ENCODE measurements at regions not wholly inside any gene's neighbourhood (a gene's known extent, or its start where the extent isn't known, plus 50 kb on each side); places are given as distances from the start of the nearest gene placed in this dataset.

GRCh38 chr1:195761104-195761503, 847.1 kb downstream of the KCNT2 start:
- peaks cover 0 to 4% (median 0%) of the 10 kb centered on the region in 4 donors for H3K9me3 ChIP-seq (ENCODE audit: control insufficient read depth in 4 of 4, insufficient read depth in 3 of 4, low read length in 3 of 4)
- no peaks in the 10 kb centered on the region for H3K36me3 ChIP-seq (ENCODE audit: control insufficient read depth in 4 of 4, insufficient read depth in 4 of 4, low read length in 4 of 4)
- no peak overlapping the region for H3K9ac ChIP-seq (ENCODE audit: insufficient read depth in 1 of 2, low read length in 2 of 2)
- H3K27me3 ChIP-seq (ENCODE audit: control insufficient read depth in 3 of 3, insufficient read depth in 3 of 3, low read length in 2 of 3): no peaks in the 10 kb centered on the region
- no peak overlapping the region for H3K27ac ChIP-seq (ENCODE audit: low read depth in 1 of 2, low read length in 1 of 2)
- TF ChIP-seq, protein P1, sequence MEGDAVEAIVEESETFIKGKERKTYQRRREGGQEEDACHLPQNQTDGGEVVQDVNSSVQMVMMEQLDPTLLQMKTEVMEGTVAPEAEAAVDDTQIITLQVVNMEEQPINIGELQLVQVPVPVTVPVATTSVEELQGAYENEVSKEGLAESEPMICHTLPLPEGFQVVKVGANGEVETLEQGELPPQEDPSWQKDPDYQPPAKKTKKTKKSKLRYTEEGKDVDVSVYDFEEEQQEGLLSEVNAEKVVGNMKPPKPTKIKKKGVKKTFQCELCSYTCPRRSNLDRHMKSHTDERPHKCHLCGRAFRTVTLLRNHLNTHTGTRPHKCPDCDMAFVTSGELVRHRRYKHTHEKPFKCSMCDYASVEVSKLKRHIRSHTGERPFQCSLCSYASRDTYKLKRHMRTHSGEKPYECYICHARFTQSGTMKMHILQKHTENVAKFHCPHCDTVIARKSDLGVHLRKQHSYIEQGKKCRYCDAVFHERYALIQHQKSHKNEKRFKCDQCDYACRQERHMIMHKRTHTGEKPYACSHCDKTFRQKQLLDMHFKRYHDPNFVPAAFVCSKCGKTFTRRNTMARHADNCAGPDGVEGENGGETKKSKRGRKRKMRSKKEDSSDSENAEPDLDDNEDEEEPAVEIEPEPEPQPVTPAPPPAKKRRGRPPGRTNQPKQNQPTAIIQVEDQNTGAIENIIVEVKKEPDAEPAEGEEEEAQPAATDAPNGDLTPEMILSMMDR (IDR thresholded peaks at IDR 0.05; ENCODE audit: control extremely low read depth, extremely low read depth): no peak
- H3K4me3 ChIP-seq: no peak overlapping the region
- ATAC-seq (ENCODE audit: insufficient read depth, low FRiP score) (no peak), DNase-seq (no peak)
- no peaks in the 10 kb centered on the region for H3K4me1 ChIP-seq (ENCODE audit: control insufficient read depth in 5 of 5, insufficient read depth in 5 of 5, low read length in 5 of 5)

DNA sequence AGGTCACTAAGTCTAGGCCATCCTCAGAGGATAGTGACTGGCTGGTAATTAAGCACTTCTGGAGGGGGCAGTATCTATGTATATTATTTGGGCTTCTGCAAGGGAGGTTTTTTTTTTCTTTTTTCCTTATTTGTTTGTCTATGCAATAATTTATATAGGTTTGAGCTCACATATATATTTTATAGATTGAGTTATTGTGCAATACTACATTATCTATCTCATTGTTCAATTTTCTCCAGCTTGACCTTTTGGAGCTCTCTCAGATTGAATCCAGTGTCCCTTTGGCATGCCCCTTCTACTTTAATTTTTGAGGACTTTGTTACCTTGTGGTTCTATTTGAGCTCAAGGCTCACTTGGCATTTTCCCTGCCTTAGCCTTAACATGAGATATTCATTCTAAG, 852.1 kb downstream of the KCNT2 start:
- Histone ChIP-seq H3K36me3 (ENCODE audit: control insufficient read depth in 4 of 4, insufficient read depth in 4 of 4, low read length in 4 of 4) (no peaks in the 10 kb centered on the region), H3K27ac (ENCODE audit: low read depth in 1 of 2, low read length in 1 of 2) (no peak overlapping the region), H3K4me1 (ENCODE audit: control insufficient read depth in 5 of 5, insufficient read depth in 5 of 5, low read length in 5 of 5) (no peaks in the 10 kb centered on the region), H3K9me3 (ENCODE audit: control insufficient read depth in 4 of 4, insufficient read depth in 3 of 4, low read length in 3 of 4) (no peaks in the 10 kb centered on the region), H3K27me3 (ENCODE audit: control insufficient read depth in 3 of 3, insufficient read depth in 3 of 3, low read length in 2 of 3) (no peaks in the 10 kb centered on the region), H3K9ac (ENCODE audit: insufficient read depth in 1 of 2, low read length in 2 of 2) (no peak overlapping the region), H3K4me3 (no peak overlapping the region)
- TF ChIP-seq, protein P1 (IDR thresholded peaks at IDR 0.05; ENCODE audit: control extremely low read depth, extremely low read depth): no peak
- ATAC-seq (ENCODE audit: insufficient read depth, low FRiP score): no peak
- DNase-seq: no peak

GRCh38 chr1:195754874-195755273, 853.4 kb downstream of the KCNT2 start:
- 62 to 67% methylated on average over 1 of the region's 1 CpG for WGBS, 2 donors
- Histone ChIP-seq H3K9ac (ENCODE audit: insufficient read depth in 1 of 2, low read length in 2 of 2) (no peak overlapping the region), H3K36me3 (ENCODE audit: control insufficient read depth in 4 of 4, insufficient read depth in 4 of 4, low read length in 4 of 4) (no peaks in the 10 kb centered on the region), H3K4me1 (ENCODE audit: control insufficient read depth in 5 of 5, insufficient read depth in 5 of 5, low read length in 5 of 5) (no peaks in the 10 kb centered on the region), H3K9me3 (ENCODE audit: control insufficient read depth in 4 of 4, insufficient read depth in 3 of 4, low read length in 3 of 4) (no peaks in the 10 kb centered on the region), H3K27ac (ENCODE audit: low read depth in 1 of 2, low read length in 1 of 2) (no peak overlapping the region), H3K4me3 (no peak overlapping the region), H3K27me3 (ENCODE audit: control insufficient read depth in 3 of 3, insufficient read depth in 3 of 3, low read length in 2 of 3) (no peaks in the 10 kb centered on the region)
- DNase-seq (no peak), ATAC-seq (ENCODE audit: insufficient read depth, low FRiP score) (no peak)
- TF ChIP-seq, protein P1 (IDR thresholded peaks at IDR 0.05; ENCODE audit: control extremely low read depth, extremely low read depth): no peak

DNA sequence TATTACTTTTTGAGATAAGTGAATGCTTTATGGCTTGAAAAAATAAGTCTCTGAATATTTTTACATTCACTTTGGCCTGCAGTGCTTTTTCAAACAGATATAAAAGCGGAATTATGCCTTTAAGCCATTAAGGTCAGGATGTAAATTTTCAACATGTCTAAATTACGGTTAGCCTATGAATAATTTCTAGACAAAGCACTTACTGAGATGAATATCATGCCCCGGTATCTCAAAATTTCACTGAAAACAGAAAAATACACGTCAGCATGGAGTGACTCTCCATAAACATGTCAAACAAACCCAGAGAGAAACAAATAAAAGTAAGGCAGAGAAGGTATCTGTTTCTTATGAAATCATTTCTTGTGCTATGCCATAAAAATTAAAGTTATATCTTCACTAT, 853.9 kb downstream of the KCNT2 start:
- no peaks in the 10 kb centered on the region for H3K36me3 ChIP-seq (ENCODE audit: control insufficient read depth in 4 of 4, insufficient read depth in 4 of 4, low read length in 4 of 4)
- no peaks in the 10 kb centered on the region for H3K27me3 ChIP-seq (ENCODE audit: control insufficient read depth in 3 of 3, insufficient read depth in 3 of 3, low read length in 2 of 3)
- WGBS, 2 donors: 74 to 86% methylated on average over 4 of the region's 4 CpGs
- no peak overlapping the region for H3K27ac ChIP-seq (ENCODE audit: low read depth in 1 of 2, low read length in 1 of 2)
- no peaks in the 10 kb centered on the region for H3K4me1 ChIP-seq (ENCODE audit: control insufficient read depth in 5 of 5, insufficient read depth in 5 of 5, low read length in 5 of 5)
- ATAC-seq (ENCODE audit: insufficient read depth, low FRiP score): no peak
- TF ChIP-seq, protein P1 (IDR thresholded peaks at IDR 0.05; ENCODE audit: control extremely low read depth, extremely low read depth): no peak
- DNase-seq: no peak
- H3K9ac ChIP-seq (ENCODE audit: insufficient read depth in 1 of 2, low read length in 2 of 2): no peak overlapping the region
- no peaks in the 10 kb centered on the region for H3K9me3 ChIP-seq (ENCODE audit: control insufficient read depth in 4 of 4, insufficient read depth in 3 of 4, low read length in 3 of 4)
- no peak overlapping the region for H3K4me3 ChIP-seq

Data from lung (tissue), 11 donors.